Neural progenitor cell (in vitro differentiated cells): ENCODE measurements at regions not wholly inside any gene's neighbourhood (a gene's known extent, or its start where the extent isn't known, plus 50 kb on each side); places are given as distances from the start of the nearest gene placed in this dataset.
"Not testable (repeated sequence)": the region's sequence is repeated elsewhere in the genome, so short reads cannot be mapped to it uniquely, and the experiment has no call there.

Experiments used
- DNase-seq: peaks from one replicate; pipeline ENCODE4 v3.0.0-alpha.2; 2016; ENCODE audit warnings: low spot score
- H2AFZ ChIP-seq: fragments of 200-600 bp; sonication (generic); replicated peaks from 2 replicates; pipeline ENCODE4 v1.6.1; 2016; ENCODE audit warnings: antibody characterized with exemption
- H3F3A ChIP-seq: fragments of 200-600 bp; sonication (generic); 2 replicates; pipeline ENCODE4 v1.6.1; 2016; ENCODE audit warnings: antibody characterized with exemption, low read depth
- H3K27ac ChIP-seq: fragments of 200-600 bp; sonication (generic); 2 replicates; pipeline ENCODE4 v1.5.1; 2016; ENCODE audit warnings: mild to moderate bottlenecking
- H3K27me3 ChIP-seq: fragments of 200-600 bp; sonication (generic); 2 replicates; pipeline ENCODE4 v1.6.1; 2016; ENCODE audit warnings: mild to moderate bottlenecking, moderate library complexity
- H3K36me3 ChIP-seq: fragments of 200-600 bp; sonication (generic); 2 replicates; pipeline ENCODE4 v1.5.1; 2016
- H3K4me1 ChIP-seq: fragments of 200-600 bp; sonication (generic); 2 replicates; pipeline ENCODE4 v1.6.1; 2016; ENCODE audit warnings: mixed run types
- H3K4me2 ChIP-seq: fragments of 200-600 bp; sonication (generic); 2 replicates; pipeline ENCODE4 v1.6.1; 2016
- H3K4me3 ChIP-seq: fragments of 200-600 bp; sonication (generic); 2 replicates; pipeline ENCODE4 v1.5.1; 2016
- H3K79me2 ChIP-seq: fragments of 200-600 bp; sonication (generic); 2 replicates; pipeline ENCODE4 v1.6.1; 2016; ENCODE audit warnings: low read depth
- H3K9ac ChIP-seq: fragments of 200-600 bp; sonication (generic); 2 replicates; pipeline ENCODE4 v1.6.1; 2016
- H3K9me3 ChIP-seq: fragments of 200-600 bp; sonication (generic); 2 replicates; pipeline ENCODE4 v1.5.1; 2016; ENCODE audit warnings: low read depth
- H4K20me1 ChIP-seq: fragments of 200-600 bp; sonication (generic); 2 replicates; pipeline ENCODE4 v1.6.1; 2016; ENCODE audit warnings: low read depth
- H3K27ac Mint-ChIP-seq: 3 replicates; pipeline ENCODE4 v1.8.0; 2021; ENCODE audit warnings: mixed read lengths
- H3K27me3 Mint-ChIP-seq: 2 replicates; pipeline ENCODE4 v1.8.0; 2022; ENCODE audit warnings: low read depth, mild to moderate bottlenecking, inconsistent platforms, moderate library complexity, mixed read lengths; ENCODE audit not compliant: insufficient read depth
- H3K36me3 Mint-ChIP-seq: 3 replicates; pipeline ENCODE4 v1.8.0; 2021; ENCODE audit warnings: mixed read lengths
- H3K4me1 Mint-ChIP-seq: 3 replicates; pipeline ENCODE4 v1.8.0; 2021; ENCODE audit warnings: mixed read lengths
- H3K4me3 Mint-ChIP-seq: 3 replicates; pipeline ENCODE4 v1.8.0; 2021; ENCODE audit warnings: mild to moderate bottlenecking, moderate library complexity, mixed read lengths
- H3K9me3 Mint-ChIP-seq: 3 replicates; pipeline ENCODE4 v1.8.0; 2020; ENCODE audit warnings: mixed read lengths
- CTCF ChIP-seq: fragments of 200-600 bp; sonication (generic); IDR thresholded peaks from 2 replicates; pipeline ENCODE4 v1.5.1; 2017; ENCODE audit warnings: antibody characterized with exemption, mild to moderate bottlenecking
- EZH2 ChIP-seq: fragments of 200-600 bp; sonication (generic); IDR thresholded peaks from 2 replicates; pipeline ENCODE4 v1.6.1; 2017; ENCODE audit warnings: antibody characterized with exemption, mild to moderate bottlenecking, moderate library complexity
- EZH2phosphoT487 ChIP-seq: fragments of 200-600 bp; sonication (generic); IDR thresholded peaks from 2 replicates; pipeline ENCODE4 v1.6.1; 2017; ENCODE audit warnings: antibody characterized with exemption

- Histone ChIP-seq H3K27ac (no peak overlapping the region), H3K4me1 (no peaks in the 10 kb centered on the region), H3K79me2 (no peaks in the 10 kb centered on the region), H3K4me2 (no peak overlapping the region), H3K36me3 (no peaks in the 10 kb centered on the region), H3F3A (no peaks in the 10 kb centered on the region), H3K27me3 (no peaks in the 10 kb centered on the region), H4K20me1 (no peaks in the 10 kb centered on the region), H2AFZ (no peak overlapping the region), H3K9ac (no peak overlapping the region), H3K4me3 (no peak overlapping the region), H3K9me3 (no peaks in the 10 kb centered on the region)
- H3K4me3 Mint-ChIP-seq = no peak overlapping the region
- H3K27me3 Mint-ChIP-seq = peaks cover 12% of the 10 kb centered on the region
- H3K36me3 Mint-ChIP-seq = no peaks in the 10 kb centered on the region
- H3K9me3 Mint-ChIP-seq = no peaks in the 10 kb centered on the region
- peaks cover 15% of the 10 kb centered on the region for H3K4me1 Mint-ChIP-seq
- H3K27ac Mint-ChIP-seq = no peak overlapping the region
- DNase-seq = no peak
- TF ChIP-seq EZH2 = no peak
- no peak for TF ChIP-seq CTCF
- no peak for TF ChIP-seq EZH2phosphoT487
Observed at GRCh38 chr2:114127372-114127771, 237.5 kb downstream of the ACTR3 start.

GRCh38 chr2:114128263-114128662 lies 238.4 kb downstream of the ACTR3 start:
- H3K79me2 ChIP-seq = no peaks in the 10 kb centered on the region
- no peak for TF ChIP-seq CTCF
- no peak for TF ChIP-seq EZH2phosphoT487
- TF ChIP-seq EZH2 = no peak
- H3F3A ChIP-seq = no peaks in the 10 kb centered on the region
- Mint-ChIP-seq H3K27ac (no peak overlapping the region), H3K27me3 (peaks cover 11% of the 10 kb centered on the region), H3K4me3 (no peak overlapping the region), H3K36me3 (no peaks in the 10 kb centered on the region), H3K9me3 (no peaks in the 10 kb centered on the region), H3K4me1 (peaks cover 10% of the 10 kb centered on the region)
- H3K27me3 ChIP-seq = no peaks in the 10 kb centered on the region
- no peak for DNase-seq
- no peaks in the 10 kb centered on the region for H3K4me1 ChIP-seq
- H3K9me3 ChIP-seq = no peaks in the 10 kb centered on the region
- H3K4me2 ChIP-seq = no peak overlapping the region
- no peaks in the 10 kb centered on the region for H4K20me1 ChIP-seq
- H3K4me3 ChIP-seq = no peak overlapping the region
- no peaks in the 10 kb centered on the region for H3K36me3 ChIP-seq
- no peak overlapping the region for H3K9ac ChIP-seq
- no peak overlapping the region for H3K27ac ChIP-seq
- no peak overlapping the region for H2AFZ ChIP-seq

- DNase-seq = no peak
- H3K4me1 ChIP-seq = no peaks in the 10 kb centered on the region
- no peak overlapping the region for H2AFZ ChIP-seq
- no peak overlapping the region for H3K4me2 ChIP-seq
- no peak overlapping the region for H3K9ac ChIP-seq
- no peaks in the 10 kb centered on the region for H3F3A ChIP-seq
- H3K9me3 ChIP-seq = no peaks in the 10 kb centered on the region
- H3K27me3 ChIP-seq = no peaks in the 10 kb centered on the region
- H3K27ac ChIP-seq = no peak overlapping the region
- no peak overlapping the region for H3K27ac Mint-ChIP-seq
- TF ChIP-seq CTCF = no peak
- TF ChIP-seq EZH2 = no peak
- TF ChIP-seq EZH2phosphoT487 = no peak
- no peaks in the 10 kb centered on the region for H3K9me3 Mint-ChIP-seq
- no peaks in the 10 kb centered on the region for H4K20me1 ChIP-seq
- H3K4me3 Mint-ChIP-seq = no peak overlapping the region
- H3K79me2 ChIP-seq = no peaks in the 10 kb centered on the region
- no peak overlapping the region for H3K4me3 ChIP-seq
- H3K4me1 Mint-ChIP-seq = peaks cover 7% of the 10 kb centered on the region
- no peaks in the 10 kb centered on the region for H3K36me3 ChIP-seq
- peaks cover 7% of the 10 kb centered on the region for H3K27me3 Mint-ChIP-seq
- H3K36me3 Mint-ChIP-seq = no peaks in the 10 kb centered on the region
Observed at GRCh38 chr2:114128725-114129124, 238.8 kb downstream of the ACTR3 start.

GRCh38 chr2:114132050-114132449 lies 242.2 kb downstream of the ACTR3 start:
- H2AFZ ChIP-seq, H3K27ac Mint-ChIP-seq, H3K36me3 Mint-ChIP-seq, H3K9me3 Mint-ChIP-seq, H3K27ac ChIP-seq, H3K9ac ChIP-seq, H3K4me3 ChIP-seq, H3K79me2 ChIP-seq, H3K4me3 Mint-ChIP-seq, H3F3A ChIP-seq, H3K4me1 ChIP-seq, H3K4me2 ChIP-seq, H3K27me3 Mint-ChIP-seq, H4K20me1 ChIP-seq, DNase-seq, H3K9me3 ChIP-seq, H3K27me3 ChIP-seq, H3K36me3 ChIP-seq, H3K4me1 Mint-ChIP-seq: not testable (repeated sequence)
